T-helper 2 cell treated with Interferon-gamma antibody and Interleukin-4, amounts not matched to agents 5 μg/mL and 100 μg/mL, for 36 hours (primary cell): ENCODE measurements at regions not wholly inside any gene's neighbourhood (a gene's known extent, or its start where the extent isn't known, plus 50 kb on each side); places are given as distances from the start of the nearest gene placed in this dataset.

Experiments
- DNase-seq: peaks from one replicate; pipeline ENCODE4 v3.0.0; 2021; ENCODE audit warnings: low spot score
- H3K27ac Mint-ChIP-seq: one replicate; pipeline ENCODE4 v1.8.0; 2021; ENCODE audit warnings: mild to moderate bottlenecking, mixed read lengths
- H3K27me3 Mint-ChIP-seq: one replicate; pipeline ENCODE4 v1.8.0; 2021; ENCODE audit warnings: low read depth, mixed read lengths
- H3K36me3 Mint-ChIP-seq: one replicate; pipeline ENCODE4 v1.8.0; 2021; ENCODE audit warnings: low read depth, mixed read lengths
- H3K4me1 Mint-ChIP-seq: one replicate; pipeline ENCODE4 v1.8.0; 2021; ENCODE audit warnings: low read depth, mixed read lengths
- H3K4me3 Mint-ChIP-seq: one replicate; pipeline ENCODE4 v1.8.0; 2022; ENCODE audit warnings: mild to moderate bottlenecking, moderate library complexity, mixed read lengths
- H3K9me3 Mint-ChIP-seq: one replicate; pipeline ENCODE4 v1.8.0; 2021; ENCODE audit warnings: mixed read lengths

GRCh38 chr6:21953831-21954801, 342.7 kb downstream of the PRL start:
- Mint-ChIP-seq H3K27me3 (no peaks in the 10 kb centered on the region), H3K4me3 (no peak overlapping the region), H3K27ac (no peak overlapping the region), H3K36me3 (no peaks in the 10 kb centered on the region), H3K4me1 (peaks cover 19% of the 10 kb centered on the region), H3K9me3 (no peaks in the 10 kb centered on the region)
- no peak for DNase-seq

- Mint-ChIP-seq H3K27me3 (no peaks in the 10 kb centered on the region), H3K27ac (no peak overlapping the region), H3K36me3 (no peaks in the 10 kb centered on the region), H3K4me3 (no peak overlapping the region), H3K9me3 (no peaks in the 10 kb centered on the region), H3K4me1 (peaks cover 17% of the 10 kb centered on the region)
- no peak for DNase-seq
Measured at GRCh38 chr6:21955053-21955595, 341.7 kb downstream of the PRL start.

GRCh38 chr6:21955951-21956350, 340.9 kb downstream of the PRL start:
- DNase-seq: no peak
- Mint-ChIP-seq H3K27ac (no peak overlapping the region), H3K4me3 (no peak overlapping the region), H3K9me3 (no peaks in the 10 kb centered on the region), H3K4me1 (peaks cover 13% of the 10 kb centered on the region), H3K36me3 (no peaks in the 10 kb centered on the region), H3K27me3 (no peaks in the 10 kb centered on the region)

GRCh38 chr6:21958428-21958827, 338.4 kb downstream of the PRL start:
- Mint-ChIP-seq H3K27ac (no peak overlapping the region), H3K4me1 (peaks cover 5% of the 10 kb centered on the region), H3K4me3 (no peak overlapping the region), H3K27me3 (no peaks in the 10 kb centered on the region), H3K36me3 (no peaks in the 10 kb centered on the region), H3K9me3 (no peaks in the 10 kb centered on the region)
- no peak for DNase-seq

GRCh38 chr6:21961226-21961625, 335.6 kb downstream of the PRL start:
- DNase-seq: no peak
- H3K4me3 Mint-ChIP-seq: no peak overlapping the region

GRCh38 chr6:21965016-21965415, 331.8 kb downstream of the PRL start:
- peaks cover 4% of the 10 kb centered on the region for H3K4me1 Mint-ChIP-seq
- peaks cover 2% of the 10 kb centered on the region for H3K27me3 Mint-ChIP-seq
- no peak overlapping the region for H3K4me3 Mint-ChIP-seq
- no peaks in the 10 kb centered on the region for H3K9me3 Mint-ChIP-seq
- H3K36me3 Mint-ChIP-seq: no peaks in the 10 kb centered on the region
- DNase-seq: no peak
- no peak overlapping the region for H3K27ac Mint-ChIP-seq

More at GRCh38 chr6:21961226-21961625, 335.6 kb downstream of the PRL start:
- H3K4me1 Mint-ChIP-seq: peaks cover 4% of the 10 kb centered on the region
- H3K36me3 Mint-ChIP-seq: no peaks in the 10 kb centered on the region
- H3K27me3 Mint-ChIP-seq: peaks cover 2% of the 10 kb centered on the region
- H3K9me3 Mint-ChIP-seq: no peaks in the 10 kb centered on the region
- no peak overlapping the region for H3K27ac Mint-ChIP-seq

GRCh38 chr6:21965953-21966539, 330.8 kb downstream of the PRL start:
- no peak for DNase-seq
- H3K27ac Mint-ChIP-seq: no peak overlapping the region
- peaks cover 2% of the 10 kb centered on the region for H3K27me3 Mint-ChIP-seq
- H3K4me1 Mint-ChIP-seq: peaks cover 4% of the 10 kb centered on the region
- H3K4me3 Mint-ChIP-seq: no peak overlapping the region
- H3K9me3 Mint-ChIP-seq: no peaks in the 10 kb centered on the region
- H3K36me3 Mint-ChIP-seq: no peaks in the 10 kb centered on the region

GRCh38 chr6:21967056-21967974, 329.5 kb downstream of the PRL start:
- H3K9me3 Mint-ChIP-seq: no peaks in the 10 kb centered on the region
- H3K27me3 Mint-ChIP-seq: peaks cover 2% of the 10 kb centered on the region
- no peak for DNase-seq
- peaks cover 4% of the 10 kb centered on the region for H3K4me1 Mint-ChIP-seq
- no peak overlapping the region for H3K27ac Mint-ChIP-seq
- H3K36me3 Mint-ChIP-seq: no peaks in the 10 kb centered on the region
- H3K4me3 Mint-ChIP-seq: no peak overlapping the region

GRCh38 chr6:21968411-21968810, 328.4 kb downstream of the PRL start:
- DNase-seq: no peak
- H3K36me3 Mint-ChIP-seq: no peaks in the 10 kb centered on the region
- no peak overlapping the region for H3K27ac Mint-ChIP-seq

GRCh38 chr6:21969192-21969591, 327.6 kb downstream of the PRL start:
- Mint-ChIP-seq H3K9me3 (no peaks in the 10 kb centered on the region), H3K4me3 (no peak overlapping the region), H3K36me3 (no peaks in the 10 kb centered on the region), H3K27ac (no peak overlapping the region), H3K4me1 (peaks cover 4% of the 10 kb centered on the region), H3K27me3 (no peaks in the 10 kb centered on the region)
- no peak for DNase-seq

More at GRCh38 chr6:21968411-21968810, 328.4 kb downstream of the PRL start:
- Mint-ChIP-seq H3K4me3 (no peak overlapping the region), H3K4me1 (peaks cover 4% of the 10 kb centered on the region), H3K27me3 (peaks cover 2% of the 10 kb centered on the region), H3K9me3 (no peaks in the 10 kb centered on the region)

- no peaks in the 10 kb centered on the region for H3K9me3 Mint-ChIP-seq
- H3K4me3 Mint-ChIP-seq: no peak overlapping the region
- H3K27me3 Mint-ChIP-seq: no peaks in the 10 kb centered on the region
- no peaks in the 10 kb centered on the region for H3K4me1 Mint-ChIP-seq
- H3K36me3 Mint-ChIP-seq: no peaks in the 10 kb centered on the region
- no peak overlapping the region for H3K27ac Mint-ChIP-seq
- DNase-seq: no peak
Measured at GRCh38 chr6:21970569-21971300, 326.1 kb downstream of the PRL start.

GRCh38 chr6:21971541-21971940, 325.3 kb downstream of the PRL start:
- Mint-ChIP-seq H3K4me3 (no peak overlapping the region), H3K27me3 (no peaks in the 10 kb centered on the region), H3K9me3 (no peaks in the 10 kb centered on the region), H3K27ac (no peak overlapping the region), H3K36me3 (no peaks in the 10 kb centered on the region), H3K4me1 (no peaks in the 10 kb centered on the region)
- no peak for DNase-seq

GRCh38 chr6:21972516-21972915, 324.3 kb downstream of the PRL start:
- Mint-ChIP-seq H3K36me3 (no peaks in the 10 kb centered on the region), H3K27ac (no peak overlapping the region), H3K27me3 (no peaks in the 10 kb centered on the region), H3K4me1 (no peaks in the 10 kb centered on the region), H3K4me3 (no peak overlapping the region), H3K9me3 (no peaks in the 10 kb centered on the region)
- no peak for DNase-seq
